ENCODE measurements at regions not wholly inside any gene's neighbourhood (a gene's known extent, or its start where the extent isn't known, plus 50 kb on each side); places are given as distances from the start of the nearest gene placed in this dataset.

DNA sequence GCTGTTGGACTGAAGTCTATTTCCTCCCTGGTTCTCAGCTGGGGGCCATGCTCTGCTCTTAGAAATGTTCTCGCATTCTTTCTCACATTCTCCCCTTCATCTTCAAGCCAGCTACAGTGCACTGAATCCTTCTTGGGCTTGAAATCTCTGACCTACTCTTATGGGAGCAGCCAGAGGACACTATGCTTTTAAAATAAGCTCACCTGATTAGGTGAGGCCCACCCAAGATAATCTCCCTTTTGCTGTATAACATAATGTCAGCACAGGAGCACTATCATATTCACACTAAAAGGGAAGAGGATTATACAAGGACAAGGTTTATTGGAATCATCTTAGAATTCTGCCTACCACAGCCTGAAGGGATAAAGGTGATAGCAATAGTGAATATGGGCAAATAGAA is 146.3 kb downstream of the ZNF674 start (continued):
- TF ChIP-seq, protein P1, sequence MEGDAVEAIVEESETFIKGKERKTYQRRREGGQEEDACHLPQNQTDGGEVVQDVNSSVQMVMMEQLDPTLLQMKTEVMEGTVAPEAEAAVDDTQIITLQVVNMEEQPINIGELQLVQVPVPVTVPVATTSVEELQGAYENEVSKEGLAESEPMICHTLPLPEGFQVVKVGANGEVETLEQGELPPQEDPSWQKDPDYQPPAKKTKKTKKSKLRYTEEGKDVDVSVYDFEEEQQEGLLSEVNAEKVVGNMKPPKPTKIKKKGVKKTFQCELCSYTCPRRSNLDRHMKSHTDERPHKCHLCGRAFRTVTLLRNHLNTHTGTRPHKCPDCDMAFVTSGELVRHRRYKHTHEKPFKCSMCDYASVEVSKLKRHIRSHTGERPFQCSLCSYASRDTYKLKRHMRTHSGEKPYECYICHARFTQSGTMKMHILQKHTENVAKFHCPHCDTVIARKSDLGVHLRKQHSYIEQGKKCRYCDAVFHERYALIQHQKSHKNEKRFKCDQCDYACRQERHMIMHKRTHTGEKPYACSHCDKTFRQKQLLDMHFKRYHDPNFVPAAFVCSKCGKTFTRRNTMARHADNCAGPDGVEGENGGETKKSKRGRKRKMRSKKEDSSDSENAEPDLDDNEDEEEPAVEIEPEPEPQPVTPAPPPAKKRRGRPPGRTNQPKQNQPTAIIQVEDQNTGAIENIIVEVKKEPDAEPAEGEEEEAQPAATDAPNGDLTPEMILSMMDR (conservative IDR thresholded peaks at IDR 0.05; ENCODE audit: low read depth, low read length): no peak
- no peak for TF ChIP-seq RCOR1 (IDR thresholded peaks at IDR 0.05; ENCODE audit: insufficient replicate concordance, low read length)
- TF ChIP-seq MAZ (IDR thresholded peaks at IDR 0.05; ENCODE audit: borderline replicate concordance, low read depth, low read length): no peak

DNA sequence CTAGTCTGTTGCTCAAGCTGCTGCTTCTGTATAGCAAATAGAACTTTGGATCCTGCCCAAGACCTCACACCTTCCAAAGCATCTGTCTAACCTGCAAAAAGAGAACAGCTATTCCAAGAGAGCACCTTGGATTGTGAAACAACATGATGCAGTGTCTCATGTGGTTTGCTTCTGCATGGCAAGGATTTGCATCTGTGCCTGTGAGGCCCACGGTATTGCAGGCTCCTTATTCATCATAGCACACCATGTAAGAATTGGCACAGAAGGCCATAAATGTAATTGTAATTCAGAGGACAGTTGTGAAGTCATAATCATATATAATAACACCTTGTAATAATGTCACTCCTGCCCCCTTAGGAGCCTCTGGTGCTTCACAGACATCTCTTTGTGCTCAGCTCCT is 147.1 kb downstream of the ZNF674 start:
- no peaks in the 10 kb centered on the region for H3K36me3 ChIP-seq (ENCODE audit: control insufficient read depth, insufficient read depth, low read length)
- H4K20me1 ChIP-seq (ENCODE audit: insufficient read depth, low read length): no peaks in the 10 kb centered on the region
- H3K4me3 ChIP-seq (ENCODE audit: insufficient read depth, low read depth, low read length): no peak overlapping the region
- no peak for TF ChIP-seq BHLHE40 (IDR thresholded peaks at IDR 0.05; ENCODE audit: low read depth, low read length)
- TF ChIP-seq MAFK (IDR thresholded peaks at IDR 0.05; ENCODE audit: low read depth, low read length): no peak
- no peak for TF ChIP-seq SMC3 (IDR thresholded peaks at IDR 0.05; ENCODE audit: low read depth, low read length)
- TF ChIP-seq, protein P1 (conservative IDR thresholded peaks at IDR 0.05; ENCODE audit: low read depth, low read length): no peak
- TF ChIP-seq MXI1 (IDR thresholded peaks at IDR 0.05; ENCODE audit: borderline replicate concordance, low read depth, low read length): no peak
- no peak overlapping the region for H4K91ac ChIP-seq (ENCODE audit: insufficient read depth, low read depth, low read length)
- no peak overlapping the region for H2AK5ac ChIP-seq (ENCODE audit: low read depth, low read length)
- H3K9me3 ChIP-seq (ENCODE audit: control insufficient read depth, insufficient read depth, low read length): no peaks in the 10 kb centered on the region
- H4K8ac ChIP-seq (ENCODE audit: low read depth in 2 of 2, low read length in 2 of 2): no peak overlapping the region
- in situ Hi-C loops (cut with MboI; ENCODE audit: low sequenced_read_pairs) (no loop called here), intact Hi-C loops (cut with micrococcal nuclease) (no loop called here), dilution Hi-C loops (cut with HindIII; ENCODE audit: low sequenced_read_pairs, unreplicated experiment) (no loop called here)
- H3K79me1 ChIP-seq (ENCODE audit: low read depth in 1 of 2, low read length in 2 of 2): no peaks in the 10 kb centered on the region
- H2BK15ac ChIP-seq (ENCODE audit: low read depth, low read length): no peak overlapping the region
- H3K9me1 ChIP-seq (ENCODE audit: insufficient read depth, low read length): no peaks in the 10 kb centered on the region
- WGBS, 2 experiments (ENCODE audit: extremely low coverage in 2 of 2, insufficient read length in 1 of 2): no CpG with 5 or more reads among the region's 1 CpG
- H2AFZ ChIP-seq (replicated peaks; ENCODE audit: low read length, poor library complexity): no peak overlapping the region
- H3K4me1 ChIP-seq (ENCODE audit: control insufficient read depth, insufficient read depth, low read length): no peaks in the 10 kb centered on the region
- no peak overlapping the region for H2BK20ac ChIP-seq (ENCODE audit: low read depth, low read length)
- DNase-seq: no peak
- peaks cover 2% of the 10 kb centered on the region; the same call in 1 of the 2 replicates for H3K27me3 ChIP-seq (ENCODE audit: control insufficient read depth, insufficient read depth, low read length)
- H2BK120ac ChIP-seq (ENCODE audit: low read depth, low read length): no peak overlapping the region
- H2BK5ac ChIP-seq (ENCODE audit: low read depth, low read length, poor library complexity, severe bottlenecking): no peak overlapping the region
- POLR2A ChIA-PET (ENCODE audit: unreplicated experiment): interaction anchor here (0.6 kb wide), 1 partner anchor 228 kb away, joined by 19 read pairs; no protein-coding TSS in a partner anchor
- H2AK9ac ChIP-seq (replicated peaks; ENCODE audit: low read depth, low read length, poor library complexity): no peak overlapping the region
- ATAC-seq (ENCODE audit: low read depth): no peak
- H3K14ac ChIP-seq (replicated peaks; ENCODE audit: low read depth, low read length): no peak overlapping the region
- no TSS peak for BruUV-seq (replicated peaks)
- H3K23ac ChIP-seq (ENCODE audit: low read depth, low read length): no peak overlapping the region
- H3K4ac ChIP-seq (ENCODE audit: low read depth, low read length): no peak overlapping the region
- H3K4me2 ChIP-seq (ENCODE audit: low read depth, low read length): no peak overlapping the region
- H3K56ac ChIP-seq (ENCODE audit: extremely low read depth, insufficient read depth, low read length): no peak overlapping the region
- H3K27ac ChIP-seq (ENCODE audit: insufficient read depth, low read length): no peak overlapping the region
- H3K18ac ChIP-seq (ENCODE audit: low read depth, low read length): no peak overlapping the region
- CTCF ChIA-PET: interaction anchor here (1.4 kb wide), 1 partner anchor 17 kb away, joined by 3 read pairs; no protein-coding TSS in a partner anchor
- no peak overlapping the region for H4K5ac ChIP-seq (ENCODE audit: low read depth, low read length)
- no peak overlapping the region for H3K9ac ChIP-seq (ENCODE audit: low read depth, low read length)

Data from IMR-90 (cell line).